Activated naive CD8-positive, alpha-beta T cell treated with anti-CD3 and anti-CD28 coated beads, Interleukin-2, amount 50 U/mL, for 24 hours (primary cell): ENCODE measurements at regions not wholly inside any gene's neighbourhood (a gene's known extent, or its start where the extent isn't known, plus 50 kb on each side); places are given as distances from the start of the nearest gene placed in this dataset.
"Not testable (repeated sequence)": the region's sequence is repeated elsewhere in the genome, so short reads cannot be mapped to it uniquely, and the experiment has no call there.

ENCODE experiments used
- ATAC-seq: fragments of 150-1000 bp; cut with Tn5 transposase; one replicate; pipeline ENCODE4 v1.10.0; 2021
- DNase-seq: peaks from one replicate; pipeline ENCODE4 v3.0.0; 2021
- H3K27ac Mint-ChIP-seq: one replicate; pipeline ENCODE4 v1.8.0; 2021; ENCODE audit warnings: mild to moderate bottlenecking, mixed read lengths
- H3K27me3 Mint-ChIP-seq: one replicate; pipeline ENCODE4 v1.8.0; 2021; ENCODE audit warnings: mixed read lengths
- H3K36me3 Mint-ChIP-seq: one replicate; pipeline ENCODE4 v1.8.0; 2021; ENCODE audit warnings: low read depth, mixed read lengths
- H3K4me1 Mint-ChIP-seq: one replicate; pipeline ENCODE4 v1.8.0; 2021; ENCODE audit warnings: mixed read lengths
- H3K4me3 Mint-ChIP-seq: one replicate; pipeline ENCODE4 v1.8.0; 2021; ENCODE audit warnings: mild to moderate bottlenecking, moderate library complexity, mixed read lengths
- H3K9me3 Mint-ChIP-seq: one replicate; pipeline ENCODE4 v1.8.0; 2021; ENCODE audit warnings: mixed read lengths

DNA sequence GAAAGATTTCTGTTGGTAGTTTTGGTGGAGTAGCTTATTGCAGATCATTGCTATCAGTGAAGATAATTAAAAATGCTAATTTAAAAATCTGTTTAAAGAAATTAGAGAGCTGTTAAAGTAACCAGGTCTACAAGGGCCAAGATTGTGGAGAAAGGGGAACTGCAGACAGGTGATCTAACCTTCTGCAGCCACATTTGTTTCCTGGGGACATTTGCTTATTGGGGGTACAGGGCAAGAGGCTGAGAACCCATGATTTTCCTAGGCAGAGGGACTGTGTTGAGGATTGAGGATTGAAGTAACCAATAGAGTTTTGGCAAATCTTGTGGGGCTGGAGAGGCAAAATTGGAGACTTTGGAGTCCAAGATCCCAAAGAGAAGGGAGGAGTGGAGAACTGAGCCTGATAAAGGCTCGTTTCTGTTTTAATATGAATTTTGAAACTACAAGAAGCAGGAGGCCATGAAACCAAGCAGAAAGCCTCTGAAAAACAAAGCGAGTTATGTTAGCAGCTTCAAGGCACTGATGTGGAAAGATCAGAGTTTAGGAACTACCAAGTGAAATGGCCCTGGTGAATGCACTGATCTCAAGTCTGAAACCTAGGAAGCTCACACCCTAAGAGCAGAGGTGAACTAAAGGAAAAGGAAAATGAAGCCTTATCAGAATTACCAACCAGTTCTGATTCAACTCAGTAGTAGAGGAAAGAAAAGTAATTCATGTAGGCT is 219.8 kb upstream of the C9orf72 start:
- Mint-ChIP-seq H3K36me3 (no peaks in the 10 kb centered on the region), H3K27me3 (peaks cover 7% of the 10 kb centered on the region), H3K4me3 (no peak overlapping the region), H3K27ac (no peak overlapping the region), H3K9me3 (peaks cover 10% of the 10 kb centered on the region), H3K4me1 (no peaks in the 10 kb centered on the region)
- ATAC-seq = no peak
- DNase-seq = no peak

DNA sequence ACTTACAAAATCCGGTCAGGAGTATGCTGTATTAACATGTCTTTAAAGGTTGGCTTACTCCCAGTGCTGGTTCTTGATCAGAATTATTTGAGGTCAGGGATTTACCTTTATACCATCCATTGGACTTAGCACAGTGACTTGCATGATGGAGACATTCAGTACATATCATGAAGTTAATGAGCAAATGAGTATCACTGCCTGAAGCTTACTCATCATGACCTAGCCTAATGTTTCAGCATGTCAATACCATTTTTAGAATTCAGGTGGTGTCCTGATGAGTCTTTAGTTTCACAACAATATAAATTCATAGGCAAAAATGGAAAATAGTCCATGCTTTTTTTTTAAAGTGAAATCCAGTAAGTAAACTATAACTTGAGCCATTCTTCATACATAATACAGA is 226.0 kb upstream of the C9orf72 start:
- Mint-ChIP-seq H3K4me1 (no peaks in the 10 kb centered on the region), H3K9me3 (peaks cover 8% of the 10 kb centered on the region), H3K4me3 (no peak overlapping the region), H3K27ac (no peak overlapping the region), H3K27me3 (peaks cover 7% of the 10 kb centered on the region), H3K36me3 (no peaks in the 10 kb centered on the region)
- DNase-seq = no peak
- ATAC-seq = no peak

DNA sequence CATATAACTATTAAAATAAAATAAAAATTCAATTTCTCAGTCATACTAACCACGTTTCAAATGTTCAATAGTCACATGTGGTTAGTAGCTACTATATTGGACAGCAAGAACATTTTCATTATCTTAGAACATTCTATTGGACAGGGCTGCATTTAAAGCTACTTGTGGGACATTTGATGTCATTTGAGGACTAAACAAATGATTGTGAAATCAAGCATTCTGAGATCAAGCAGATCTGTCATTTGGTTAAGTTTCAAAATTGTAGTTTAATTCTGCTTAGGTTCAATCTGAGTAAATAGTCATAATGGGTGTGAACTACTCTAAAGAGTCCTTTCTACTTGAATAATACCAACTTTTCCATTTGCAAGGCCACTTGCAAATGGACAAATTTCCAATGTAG is 226.9 kb upstream of the C9orf72 start:
- no peak overlapping the region for H3K27ac Mint-ChIP-seq
- no peaks in the 10 kb centered on the region for H3K9me3 Mint-ChIP-seq
- H3K36me3 Mint-ChIP-seq = no peaks in the 10 kb centered on the region

DNA sequence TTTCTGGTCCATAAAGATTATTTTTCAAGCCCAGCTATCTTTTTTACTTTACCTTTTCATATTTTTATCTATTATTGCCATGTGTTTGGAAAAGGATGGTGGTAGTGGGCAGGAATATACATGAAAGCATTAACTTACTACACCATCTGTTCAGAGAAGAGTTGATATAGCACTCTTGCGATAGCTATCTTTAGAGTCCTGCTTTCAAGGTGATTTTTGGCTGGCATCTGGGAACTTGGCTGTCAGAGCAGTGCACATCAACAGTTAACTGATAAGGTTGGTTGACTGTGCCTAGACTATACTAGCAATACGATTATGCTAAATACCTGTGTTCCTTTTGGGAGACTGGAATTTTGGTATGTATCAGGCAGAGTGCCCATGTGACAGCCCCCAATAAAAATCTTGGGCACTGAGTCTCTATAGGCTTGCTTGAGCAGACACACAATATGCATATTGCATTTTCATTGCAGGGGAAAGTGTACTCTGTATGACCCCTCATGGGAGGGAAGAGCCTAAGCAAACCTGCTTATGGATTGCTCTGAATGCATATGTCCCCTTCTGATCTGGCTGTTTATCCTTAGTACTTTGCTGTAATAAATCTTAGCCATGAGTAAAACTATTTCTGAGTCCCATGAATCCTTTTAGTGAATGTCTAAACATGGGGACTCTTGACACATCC is 227.6 kb upstream of the C9orf72 start:
- H3K27ac Mint-ChIP-seq = no peak overlapping the region
- no peaks in the 10 kb centered on the region for H3K9me3 Mint-ChIP-seq
- H3K36me3 Mint-ChIP-seq = no peaks in the 10 kb centered on the region
- no peaks in the 10 kb centered on the region for H3K4me1 Mint-ChIP-seq
- DNase-seq (no peak), ATAC-seq (no peak)
- H3K4me3 Mint-ChIP-seq = no peak overlapping the region
- peaks cover 7% of the 10 kb centered on the region for H3K27me3 Mint-ChIP-seq

More for the DNA sequence above, 226.9 kb upstream of the C9orf72 start:
- H3K4me3 Mint-ChIP-seq = no peak overlapping the region
- DNase-seq (no peak), ATAC-seq (no peak)
- no peaks in the 10 kb centered on the region for H3K4me1 Mint-ChIP-seq
- peaks cover 7% of the 10 kb centered on the region for H3K27me3 Mint-ChIP-seq

GRCh38 chr9:27801545-27801944 is 228.3 kb upstream of the C9orf72 start:
- Mint-ChIP-seq H3K9me3 (no peaks in the 10 kb centered on the region), H3K27ac (no peak overlapping the region), H3K4me1 (no peaks in the 10 kb centered on the region), H3K27me3 (peaks cover 7% of the 10 kb centered on the region), H3K4me3 (no peak overlapping the region), H3K36me3 (no peaks in the 10 kb centered on the region)
- DNase-seq = no peak
- no peak for ATAC-seq

GRCh38 chr9:27802418-27802817 is 229.1 kb upstream of the C9orf72 start:
- Mint-ChIP-seq H3K27me3 (peaks cover 7% of the 10 kb centered on the region), H3K27ac (no peak overlapping the region), H3K4me1 (no peaks in the 10 kb centered on the region), H3K9me3 (no peaks in the 10 kb centered on the region), H3K4me3 (no peak overlapping the region), H3K36me3 (no peaks in the 10 kb centered on the region)
- no peak for DNase-seq
- no peak for ATAC-seq

GRCh38 chr9:27808864-27809263 is 235.6 kb upstream of the C9orf72 start:
- Mint-ChIP-seq H3K27ac (no peak overlapping the region), H3K36me3 (no peaks in the 10 kb centered on the region), H3K4me1 (no peaks in the 10 kb centered on the region), H3K4me3 (no peak overlapping the region), H3K9me3 (no peaks in the 10 kb centered on the region), H3K27me3 (peaks cover 2% of the 10 kb centered on the region)
- ATAC-seq = no peak
- no peak for DNase-seq

DNA sequence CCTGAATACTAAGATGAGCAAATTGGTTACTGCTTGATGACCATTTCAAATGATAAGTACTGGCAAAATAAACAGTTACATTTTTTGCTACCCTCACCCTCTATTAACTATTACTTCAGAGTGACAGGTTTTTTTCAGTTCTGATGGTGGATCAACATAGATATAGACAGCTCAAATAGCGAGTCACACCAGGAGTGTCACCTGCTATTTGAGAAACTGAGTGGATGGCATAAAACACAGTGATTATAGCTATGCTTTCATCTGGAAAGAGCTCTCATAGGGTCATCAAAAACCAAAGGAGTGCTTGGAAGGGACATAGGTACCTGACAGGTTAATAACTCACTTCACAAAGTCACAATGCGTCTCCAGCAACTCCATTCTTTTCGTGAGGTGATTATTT is 244.5 kb upstream of the C9orf72 start:
- Mint-ChIP-seq H3K27me3 (no peaks in the 10 kb centered on the region), H3K4me1 (no peaks in the 10 kb centered on the region), H3K9me3 (no peaks in the 10 kb centered on the region), H3K36me3 (no peaks in the 10 kb centered on the region), H3K27ac (no peak overlapping the region), H3K4me3 (no peak overlapping the region)
- no peak for DNase-seq
- no peak for ATAC-seq

DNA sequence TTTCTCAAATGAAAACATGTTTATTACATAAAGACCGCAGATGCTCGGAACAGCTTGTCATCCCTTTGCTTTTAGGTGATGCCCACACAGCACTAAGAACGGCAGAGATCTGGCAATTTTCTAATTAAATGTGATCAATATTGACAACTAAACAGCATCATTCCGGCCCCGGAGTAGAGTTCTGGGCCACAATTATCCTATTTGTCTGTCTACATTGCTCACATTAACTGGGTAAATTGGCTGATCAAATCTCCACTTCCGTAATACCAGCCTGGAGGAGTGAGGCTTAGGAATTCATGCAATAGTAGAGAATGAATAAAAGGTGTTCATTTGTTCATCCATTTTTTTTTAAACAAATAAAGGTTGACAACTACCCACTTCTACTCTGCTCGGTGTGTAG is 245.1 kb upstream of the C9orf72 start:
- Mint-ChIP-seq H3K4me3 (no peak overlapping the region), H3K4me1 (no peaks in the 10 kb centered on the region), H3K9me3 (no peaks in the 10 kb centered on the region), H3K27ac (no peak overlapping the region), H3K36me3 (no peaks in the 10 kb centered on the region), H3K27me3 (no peaks in the 10 kb centered on the region)
- DNase-seq (no peak), ATAC-seq (no peak)

DNA sequence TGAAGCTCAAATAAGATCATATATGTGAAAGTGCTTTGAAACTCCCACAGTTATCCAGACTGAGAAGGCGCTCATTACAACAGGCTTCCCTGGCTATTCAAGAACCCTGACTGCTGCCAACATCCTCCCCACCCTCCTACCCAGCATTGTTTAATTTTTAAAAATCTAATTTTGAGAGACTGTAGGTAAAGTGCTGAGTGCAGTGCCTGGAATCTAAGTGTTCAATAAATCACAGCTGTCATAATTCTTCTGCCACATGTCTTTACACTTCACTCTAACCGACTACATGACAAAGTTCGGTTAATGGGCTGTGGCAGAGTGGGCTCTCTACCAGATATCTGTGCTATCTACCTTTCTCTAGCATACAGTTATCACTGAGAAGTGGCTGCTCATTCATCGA is 255.6 kb upstream of the C9orf72 start:
- DNase-seq (no peak), ATAC-seq (no peak)
- Mint-ChIP-seq H3K36me3 (no peaks in the 10 kb centered on the region), H3K27me3 (no peaks in the 10 kb centered on the region), H3K9me3 (peaks cover 6% of the 10 kb centered on the region), H3K4me3 (no peak overlapping the region), H3K4me1 (no peaks in the 10 kb centered on the region), H3K27ac (no peak overlapping the region)

DNA sequence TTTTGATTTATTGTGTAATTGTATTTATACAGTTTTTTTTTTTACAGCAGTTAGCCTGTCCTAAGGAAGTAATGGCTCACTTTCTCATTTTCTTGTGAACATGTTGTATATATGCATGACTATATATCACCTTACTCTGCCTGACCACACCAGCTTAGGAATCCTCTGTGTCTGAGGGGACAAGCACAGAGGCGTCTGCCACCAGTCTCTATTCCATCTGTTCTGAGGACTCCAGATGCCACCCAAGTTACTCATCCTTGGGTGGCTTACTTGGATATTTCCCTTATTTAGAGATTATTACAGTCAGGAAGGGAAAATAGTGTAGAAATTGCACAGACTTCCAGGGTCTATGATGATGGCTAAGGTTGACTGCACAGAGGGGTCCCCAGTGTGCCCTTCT is 256.3 kb upstream of the C9orf72 start:
- H3K27ac Mint-ChIP-seq = no peak overlapping the region
- H3K27me3 Mint-ChIP-seq = no peaks in the 10 kb centered on the region
- ATAC-seq (no peak), DNase-seq (no peak)
- H3K9me3 Mint-ChIP-seq = peaks cover 6% of the 10 kb centered on the region
- H3K4me3 Mint-ChIP-seq = no peak overlapping the region
- H3K36me3 Mint-ChIP-seq = no peaks in the 10 kb centered on the region
- no peaks in the 10 kb centered on the region for H3K4me1 Mint-ChIP-seq

GRCh38 chr9:27832108-27832507 is 258.8 kb upstream of the C9orf72 start:
- H3K36me3 Mint-ChIP-seq, H3K27me3 Mint-ChIP-seq, H3K9me3 Mint-ChIP-seq, DNase-seq, ATAC-seq, H3K4me1 Mint-ChIP-seq, H3K27ac Mint-ChIP-seq, H3K4me3 Mint-ChIP-seq: not testable (repeated sequence)

- Mint-ChIP-seq H3K4me3 (no peak overlapping the region), H3K27me3 (peaks cover 9% of the 10 kb centered on the region), H3K9me3 (peaks cover 6% of the 10 kb centered on the region), H3K36me3 (no peaks in the 10 kb centered on the region), H3K4me1 (no peaks in the 10 kb centered on the region), H3K27ac (no peak overlapping the region)
- ATAC-seq = no peak
- DNase-seq = no peak
Measured at GRCh38 chr9:27835286-27835685, 262.0 kb upstream of the C9orf72 start.

- no peaks in the 10 kb centered on the region for H3K4me1 Mint-ChIP-seq
- peaks cover 9% of the 10 kb centered on the region for H3K27me3 Mint-ChIP-seq
- H3K9me3 Mint-ChIP-seq = peaks cover 6% of the 10 kb centered on the region
- no peaks in the 10 kb centered on the region for H3K36me3 Mint-ChIP-seq
- H3K4me3 Mint-ChIP-seq = no peak overlapping the region
- ATAC-seq (no peak), DNase-seq (no peak)
- H3K27ac Mint-ChIP-seq = no peak overlapping the region
Measured at GRCh38 chr9:27835746-27836145, 262.5 kb upstream of the C9orf72 start.

- no peaks in the 10 kb centered on the region for H3K36me3 Mint-ChIP-seq
- no peak for ATAC-seq
- no peak overlapping the region for H3K4me3 Mint-ChIP-seq
- H3K9me3 Mint-ChIP-seq = peaks cover 6% of the 10 kb centered on the region
- no peak for DNase-seq
- peaks cover 11% of the 10 kb centered on the region for H3K27me3 Mint-ChIP-seq
- no peaks in the 10 kb centered on the region for H3K4me1 Mint-ChIP-seq
- no peak overlapping the region for H3K27ac Mint-ChIP-seq
Measured at GRCh38 chr9:27836661-27837401, 263.6 kb upstream of the C9orf72 start.
